ENCODE measurements at regions not wholly inside any gene's neighbourhood (a gene's known extent, or its start where the extent isn't known, plus 50 kb on each side); places are given as distances from the start of the nearest gene placed in this dataset.

GRCh38 chr10:62924344-62924748, 108.2 kb upstream of the EGR2 start:
- DNase-seq, result peak; percentile 32

DNA sequence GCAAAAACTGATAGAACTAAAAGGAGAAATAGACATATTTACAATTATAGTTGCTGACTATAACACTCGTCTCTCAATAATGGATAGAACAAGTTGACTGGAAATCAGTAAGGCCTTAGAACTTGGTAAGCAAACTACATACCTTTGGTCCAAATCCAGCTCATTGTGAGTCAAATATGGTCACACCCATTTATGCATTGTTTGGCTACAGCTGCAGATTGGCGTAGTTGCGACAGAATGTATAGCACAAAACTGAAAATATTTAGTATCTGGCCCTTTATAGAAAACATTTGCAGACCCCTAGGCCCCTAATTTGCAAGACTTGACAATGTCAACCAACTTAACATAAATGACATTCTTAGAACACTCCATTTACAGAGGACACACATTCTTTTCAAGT, 103.6 kb upstream of the EGR2 start:
- DNase-seq, result no peak

GRCh38 chr10:62917475-62918238, 101.5 kb upstream of the EGR2 start:
- DNase-seq, result no peak

- no peak for DNase-seq
These were observed 100.0 kb upstream of the EGR2 start for GRCh38 chr10:62916141-62916603.

GRCh38 chr10:62915158-62915557, 99.0 kb upstream of the EGR2 start:
- no peak for DNase-seq

DNA sequence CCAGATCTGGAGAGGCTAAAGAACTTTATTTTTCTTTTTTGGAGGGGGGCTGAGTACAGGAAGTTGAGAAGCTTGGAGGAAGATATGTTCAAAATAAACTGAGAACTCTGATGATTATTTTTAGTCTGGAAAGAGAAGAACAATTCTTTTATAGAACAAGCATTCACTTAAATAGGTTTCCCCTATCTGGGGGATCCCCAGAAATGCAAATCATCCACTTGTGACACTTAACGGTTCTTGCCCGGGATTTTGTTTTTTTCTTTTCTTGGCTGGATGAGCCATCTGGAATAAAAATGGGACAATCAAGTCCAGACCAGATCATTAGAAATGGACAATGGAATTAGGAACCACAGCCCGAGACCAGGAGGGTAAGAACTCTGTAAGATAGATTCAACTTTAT, 95.9 kb upstream of the EGR2 start:
- DNase-seq, result no peak

DNA sequence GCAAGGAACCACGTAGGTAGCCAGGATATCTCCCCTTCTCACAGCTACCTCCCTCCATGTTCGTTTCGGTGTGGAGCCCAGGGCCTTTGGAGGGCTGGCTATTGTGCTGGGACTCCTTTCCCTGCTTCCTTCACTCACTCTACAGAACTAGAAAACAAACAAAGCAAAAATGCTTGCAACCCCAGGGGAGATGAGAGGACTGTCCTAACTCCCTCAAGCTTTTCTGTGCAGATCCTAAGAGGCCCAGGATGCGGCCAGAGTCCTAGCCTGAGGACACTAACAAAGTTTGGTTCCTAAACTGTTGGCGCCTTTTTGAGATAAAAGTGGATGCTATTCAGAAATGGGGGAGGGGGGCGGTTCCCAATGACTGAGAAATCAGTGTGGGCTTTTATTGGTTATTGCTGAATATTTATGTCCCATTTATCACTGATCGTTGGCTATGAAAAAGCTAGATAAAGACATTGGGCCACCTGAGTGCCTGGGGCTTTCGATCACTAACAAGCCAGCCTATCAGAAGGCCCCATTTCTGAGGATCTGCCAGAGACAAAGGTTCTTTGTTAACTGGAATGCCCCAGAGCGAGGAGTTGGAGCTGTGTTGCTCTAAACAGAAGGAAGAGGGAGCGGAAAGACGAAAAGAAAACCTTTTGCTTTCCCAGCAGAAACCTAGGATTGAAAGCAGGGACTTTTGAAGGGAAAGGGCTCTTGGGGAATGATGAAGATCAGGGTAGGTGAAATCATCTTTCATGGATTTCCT, 95.2 kb upstream of the EGR2 start:
- no peak for DNase-seq

DNA sequence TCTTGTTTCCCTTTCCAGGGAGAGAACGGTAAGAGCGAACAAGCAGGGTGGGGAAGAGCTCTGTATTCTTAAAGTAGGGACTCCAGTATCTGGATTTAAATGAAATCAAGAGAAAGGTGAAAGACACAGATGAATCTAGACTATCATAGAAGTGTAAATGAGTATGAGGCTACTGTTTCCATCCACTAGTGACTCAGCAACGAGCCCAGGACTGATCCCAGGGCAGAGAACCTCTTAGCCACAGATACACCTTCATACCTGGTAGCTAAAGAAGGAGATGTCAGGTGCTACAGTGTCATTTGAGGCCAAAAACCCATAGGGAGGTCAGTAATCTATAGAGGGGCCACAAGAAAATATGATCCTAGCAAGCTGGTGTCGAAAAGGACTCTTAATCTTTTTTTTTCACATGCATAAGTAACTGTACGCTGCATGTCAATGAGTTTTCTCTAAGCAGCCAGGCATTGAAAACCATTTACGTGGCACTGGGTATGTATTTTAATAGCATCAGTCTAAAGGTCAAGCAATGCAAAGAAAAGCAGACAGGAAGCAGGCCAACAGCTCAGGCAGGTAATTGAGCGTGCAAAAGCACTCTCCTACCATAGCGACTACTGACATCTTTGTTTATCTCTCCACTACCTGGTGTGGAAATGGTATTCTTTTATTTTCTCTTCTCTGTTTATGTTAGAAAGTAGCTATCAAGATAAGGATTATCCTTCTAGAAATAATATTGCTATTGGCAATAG, 91.5 kb upstream of the EGR2 start:
- DNase-seq, result no peak

DNA sequence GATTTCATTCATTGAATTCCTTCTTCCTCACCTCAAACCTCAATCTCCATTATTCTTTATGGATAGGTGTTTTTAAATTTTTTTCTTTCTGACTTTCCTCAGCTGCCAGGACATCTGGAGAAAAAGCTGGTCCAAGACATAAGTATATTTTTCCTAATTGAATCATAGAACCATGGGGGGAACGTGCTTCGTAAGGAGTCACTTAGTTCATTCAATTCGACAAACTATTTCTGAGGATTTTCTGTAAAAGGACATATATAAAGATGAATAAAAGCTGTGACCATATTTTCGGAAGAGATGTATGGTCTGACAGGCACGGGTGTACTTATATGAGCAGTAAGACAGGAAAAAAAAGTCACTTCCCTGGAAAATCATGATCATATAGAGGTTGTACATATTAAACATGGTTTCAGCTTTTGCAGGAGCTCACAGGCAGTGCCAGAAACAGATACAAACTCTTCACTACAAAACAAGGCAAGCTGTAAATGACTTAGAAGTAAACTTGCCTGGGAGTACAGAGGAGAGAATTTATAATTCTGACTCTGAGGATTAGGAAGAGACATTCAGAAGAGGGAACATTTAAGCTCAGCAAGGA, 88.2 kb upstream of the EGR2 start:
- DNase-seq, result no peak

GRCh38 chr10:62903828-62904227, 87.7 kb upstream of the EGR2 start:
- DNase-seq, result no peak

GRCh38 chr10:62900829-62901571, 84.8 kb upstream of the EGR2 start:
- DNase-seq, result no peak

DNA sequence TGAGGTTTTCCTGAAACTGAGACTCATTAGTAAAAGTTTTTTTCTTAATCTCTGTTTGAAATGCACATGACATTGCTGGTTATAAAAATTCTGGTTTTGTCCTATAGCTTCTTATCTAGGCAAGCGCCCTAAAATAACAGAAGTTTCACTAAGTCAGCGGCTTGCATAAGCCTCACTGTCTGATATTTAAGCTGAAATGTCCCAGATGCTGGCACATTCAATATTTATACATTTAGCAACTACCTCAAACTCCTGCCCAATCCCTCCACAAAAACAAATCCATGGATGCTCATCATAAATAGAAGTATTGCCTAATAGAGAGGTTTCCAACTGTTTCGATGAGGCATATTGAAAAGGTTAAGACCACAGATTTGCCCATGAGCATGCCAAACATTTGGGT, 83.1 kb upstream of the EGR2 start:
- DNase-seq, result no peak

GRCh38 chr10:62895063-62895462, 78.9 kb upstream of the EGR2 start:
- DNase-seq, result no peak

DNA sequence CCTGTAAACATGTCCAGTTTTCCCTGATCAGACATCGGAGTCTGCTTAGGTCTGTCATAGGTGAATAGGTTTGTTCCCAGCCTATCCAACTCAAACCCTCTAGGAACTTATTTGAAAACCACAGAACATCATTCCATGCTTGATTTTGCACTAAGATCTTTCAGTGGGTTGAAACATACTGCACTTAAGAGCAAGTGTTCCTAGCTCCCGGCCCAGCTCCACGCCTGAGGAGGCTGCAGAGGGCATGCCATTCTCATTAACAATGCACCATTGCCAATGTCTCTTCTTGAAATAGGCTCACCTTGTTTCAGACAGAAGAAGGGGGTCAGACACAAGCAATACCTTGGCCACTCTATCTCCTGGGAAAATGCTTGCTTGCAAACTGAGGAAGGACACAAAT, 78.0 kb upstream of the EGR2 start:
- DNase-seq, result no peak

DNA sequence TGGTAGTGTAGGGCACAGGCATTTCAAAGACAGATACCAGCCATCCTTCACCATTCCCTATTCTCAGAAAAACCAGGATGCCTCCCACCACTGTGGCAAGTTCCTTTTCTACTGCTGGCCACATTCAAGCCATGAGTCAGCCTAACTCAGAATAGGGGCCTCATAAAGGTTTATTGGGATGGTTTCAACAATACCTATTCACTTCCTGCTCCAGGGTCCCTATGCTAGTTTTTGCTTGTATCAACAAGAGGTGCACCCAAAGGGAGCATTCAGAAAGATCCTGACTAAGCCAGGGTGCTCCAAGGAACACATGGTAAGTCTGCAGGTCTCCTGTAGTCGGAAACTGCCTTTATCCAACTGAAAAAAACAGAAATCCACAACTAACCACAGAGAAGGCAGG, 76.9 kb upstream of the EGR2 start:
- DNase-seq, result no peak

DNA sequence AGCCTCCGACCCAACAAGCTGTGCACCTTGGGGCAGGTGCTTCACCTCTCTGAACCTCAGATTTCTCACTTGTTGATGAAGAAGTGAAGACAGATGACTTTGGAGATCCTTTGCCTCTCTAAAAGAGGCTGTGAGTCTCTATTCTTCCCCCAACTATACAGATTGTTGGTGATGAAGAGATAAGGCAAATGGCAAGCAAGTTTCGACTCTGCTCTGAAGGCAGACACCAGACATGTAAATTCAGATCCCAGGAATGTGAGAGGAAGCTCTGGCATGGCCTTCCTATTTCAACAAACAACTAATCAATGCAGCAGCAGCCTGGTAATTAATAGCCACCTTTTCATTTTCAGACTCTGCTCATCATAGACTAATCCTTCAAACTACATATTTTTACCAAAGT, 74.2 kb upstream of the EGR2 start:
- DNase-seq, result no peak

- DNase-seq, result no peak
These were observed 71.5 kb upstream of the EGR2 start for GRCh38 chr10:62887642-62888041.

- DNase-seq, result no peak
These were observed 69.7 kb upstream of the EGR2 start for GRCh38 chr10:62885684-62886461.

- no peak for DNase-seq
These were observed 64.0 kb upstream of the EGR2 start for GRCh38 chr10:62880162-62880561.

DNA sequence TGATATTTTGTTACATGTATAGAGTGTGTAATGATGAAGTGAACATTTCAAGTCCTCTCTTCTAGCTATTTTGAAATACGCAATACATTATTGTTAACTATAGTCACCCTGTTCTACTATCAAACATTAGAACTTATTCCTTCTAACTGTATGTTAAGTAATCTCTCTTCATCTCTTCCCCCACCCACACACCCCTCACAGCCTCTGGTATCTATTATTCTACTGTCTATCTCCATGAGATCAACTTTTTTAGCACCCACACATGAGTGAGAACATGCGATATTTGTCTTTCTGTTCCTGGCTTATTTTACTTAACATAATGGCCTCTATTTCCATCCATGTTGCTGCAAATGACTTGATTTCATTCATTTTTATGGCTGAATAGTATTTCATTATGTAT, 57.7 kb upstream of the EGR2 start:
- peak; percentile 41 for DNase-seq

DNA sequence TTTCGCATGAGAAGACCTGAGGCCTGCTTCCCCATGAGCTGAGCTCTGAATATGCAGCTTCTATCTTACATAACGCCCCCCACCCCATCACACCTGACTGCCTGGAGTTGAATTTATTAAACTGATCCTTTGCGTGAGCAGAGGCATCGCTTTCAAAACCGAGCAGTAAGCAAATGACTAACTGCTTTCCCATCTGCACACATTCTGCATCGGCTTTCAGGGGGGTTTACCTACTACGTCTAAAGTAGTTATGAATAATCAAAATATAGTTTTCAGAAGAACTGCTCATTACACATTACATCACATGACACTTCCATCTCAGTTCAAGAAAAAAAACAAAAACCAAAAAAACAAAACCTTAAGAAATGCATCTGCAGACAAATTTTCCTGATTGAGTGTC, 54.7 kb upstream of the EGR2 start:
- peak; percentile 57 for DNase-seq

DNA sequence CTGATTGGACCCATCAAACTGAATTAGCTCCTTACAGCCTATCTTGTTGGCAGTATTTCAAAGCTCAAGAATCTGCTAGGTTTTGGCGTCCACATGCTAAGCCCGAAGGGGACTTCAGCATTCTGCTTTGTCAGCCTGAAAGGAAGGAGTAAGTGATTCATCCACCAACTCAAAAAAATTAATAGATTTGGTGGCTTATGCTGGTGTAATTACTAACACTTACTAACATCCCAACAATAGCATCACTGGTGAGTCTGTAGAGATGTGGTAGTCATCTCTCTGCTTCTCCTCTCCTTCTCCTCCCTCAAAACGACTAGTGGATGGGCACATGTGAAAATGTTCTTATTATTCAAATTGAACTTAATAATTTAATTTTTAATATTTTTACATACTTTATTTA, 53.8 kb upstream of the EGR2 start:
- DNase-seq, result peak; percentile 16
